Pons (tissue), 1 donor: ENCODE measurements at regions not wholly inside any gene's neighbourhood (a gene's known extent, or its start where the extent isn't known, plus 50 kb on each side); places are given as distances from the start of the nearest gene placed in this dataset.

Source experiments
- DNase-seq: peaks from one replicate; pipeline ENCODE4 v3.0.0-alpha.2; 2016; ENCODE audit warnings: low spot score

GRCh38 chr13:106350208-106350607 is 185.3 kb downstream of the EFNB2 start:
- no peak for DNase-seq

- DNase-seq = no peak
Measured at GRCh38 chr13:106349080-106349931, 186.2 kb downstream of the EFNB2 start.

GRCh38 chr13:106348075-106348840 is 187.2 kb downstream of the EFNB2 start:
- no peak for DNase-seq

GRCh38 chr13:106344342-106344741 is 191.1 kb downstream of the EFNB2 start:
- DNase-seq = no peak

GRCh38 chr13:106343836-106344235 is 191.6 kb downstream of the EFNB2 start:
- DNase-seq = no peak

GRCh38 chr13:106340249-106340648 is 195.2 kb downstream of the EFNB2 start:
- no peak for DNase-seq

- no peak for DNase-seq
Measured at GRCh38 chr13:106337096-106337850, 198.2 kb downstream of the EFNB2 start.

- no peak for DNase-seq
Measured at GRCh38 chr13:106336668-106337067, 198.8 kb downstream of the EFNB2 start.

- DNase-seq = no peak
Measured at GRCh38 chr13:106332621-106333020, 202.8 kb downstream of the EFNB2 start.

GRCh38 chr13:106331116-106331515 is 204.3 kb downstream of the EFNB2 start:
- peak; percentile 49 for DNase-seq

- no peak for DNase-seq
Measured at GRCh38 chr13:106329941-106330340, 205.5 kb downstream of the EFNB2 start.

- DNase-seq = no peak
Measured at GRCh38 chr13:106326751-106327150, 208.7 kb downstream of the EFNB2 start.

- no peak for DNase-seq
Measured at GRCh38 chr13:106324444-106324843, 211.0 kb downstream of the EFNB2 start.

- DNase-seq = no peak
Measured at GRCh38 chr13:106322628-106323027, 212.8 kb downstream of the EFNB2 start.

- no peak for DNase-seq
Measured at GRCh38 chr13:106318941-106319411, 216.5 kb downstream of the EFNB2 start.

GRCh38 chr13:106314417-106314816 is 221.0 kb downstream of the EFNB2 start:
- DNase-seq = no peak

- DNase-seq = no peak
Measured at GRCh38 chr13:106311004-106311403, 224.5 kb downstream of the EFNB2 start.

GRCh38 chr13:106310291-106310865 is 225.1 kb downstream of the EFNB2 start:
- no peak for DNase-seq

GRCh38 chr13:106306748-106307277 is 228.6 kb downstream of the EFNB2 start:
- DNase-seq = no peak

- no peak for DNase-seq
Measured at GRCh38 chr13:106302843-106303242, 232.6 kb downstream of the EFNB2 start.

GRCh38 chr13:106302011-106302410 is 233.5 kb downstream of the EFNB2 start:
- DNase-seq = no peak

GRCh38 chr13:106299621-106300020 is 235.8 kb downstream of the EFNB2 start:
- DNase-seq = no peak
